ENCODE measurements at regions not wholly inside any gene's neighbourhood (a gene's known extent, or its start where the extent isn't known, plus 50 kb on each side); places are given as distances from the start of the nearest gene placed in this dataset.
A peak's percentile ranks its signal among the peaks of the same experiment; 100 is the strongest.

DNA sequence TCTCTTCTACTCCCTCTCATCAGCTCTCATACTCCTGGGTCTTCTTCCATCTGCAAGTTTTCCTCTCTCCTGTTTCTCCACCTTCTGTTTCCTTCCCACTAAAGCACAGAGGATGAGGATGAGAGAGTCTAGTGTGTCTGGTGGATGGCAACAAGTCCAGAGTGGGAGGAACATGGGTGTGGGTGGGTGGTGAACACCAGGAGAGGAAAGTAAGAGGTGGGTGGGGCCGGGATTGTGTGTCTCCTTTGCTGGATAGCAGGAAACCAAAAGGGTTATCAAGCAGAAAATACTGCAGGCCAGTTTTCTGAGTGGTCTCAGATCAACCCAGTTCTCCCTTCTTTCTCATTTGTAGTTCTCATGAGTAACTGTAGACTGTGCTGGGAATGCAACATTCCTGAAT lies 52.9 kb upstream of the EPHB1 start:
- no peak for DNase-seq
- Histone ChIP-seq H3K79me2 (ENCODE audit: low read length) (no peaks in the 10 kb centered on the region), H3K9me2 (replicated peaks; ENCODE audit: low read length) (no peaks in the 10 kb centered on the region), H3K4me1 (ENCODE audit: insufficient read depth, low read length) (no peaks in the 10 kb centered on the region), H3K9ac (ENCODE audit: low read length) (no peak overlapping the region), H3K9me3 (ENCODE audit: low read length) (no peaks in the 10 kb centered on the region), H3K36me3 (ENCODE audit: low read depth, low read length) (no peaks in the 10 kb centered on the region), H3F3A (ENCODE audit: low read length, unreplicated experiment) (no peaks in the 10 kb centered on the region), H3K4me3 (ENCODE audit: low read length) (no peak overlapping the region), H2AFZ (ENCODE audit: low read length) (no peak overlapping the region), H4K20me1 (ENCODE audit: low read length) (no peaks in the 10 kb centered on the region), H3K4me2 (ENCODE audit: low read length) (no peak overlapping the region), H3K27ac (ENCODE audit: low read length) (no peak overlapping the region), H3K27me3 (ENCODE audit: low read length) (0 out of 2 replicates have a peak, but pooled peaks cover 9% of the 10 kb centered on the region)
- BruUV-seq (replicated peaks), result no TSS peak
- POLR2A ChIA-PET (ENCODE audit: unreplicated experiment), result no interaction called here
- CTCF ChIA-PET, result no interaction called here
- intact Hi-C loops (cut with micrococcal nuclease), result no loop called here
- TF ChIP-seq EZH2phosphoT487 (IDR thresholded peaks at IDR 0.05; ENCODE audit: borderline replicate concordance, low read length) (no peak), EZH2 (IDR thresholded peaks at IDR 0.05; ENCODE audit: low read length, unreplicated experiment) (no peak)
- TF ChIP-seq, protein P1, sequence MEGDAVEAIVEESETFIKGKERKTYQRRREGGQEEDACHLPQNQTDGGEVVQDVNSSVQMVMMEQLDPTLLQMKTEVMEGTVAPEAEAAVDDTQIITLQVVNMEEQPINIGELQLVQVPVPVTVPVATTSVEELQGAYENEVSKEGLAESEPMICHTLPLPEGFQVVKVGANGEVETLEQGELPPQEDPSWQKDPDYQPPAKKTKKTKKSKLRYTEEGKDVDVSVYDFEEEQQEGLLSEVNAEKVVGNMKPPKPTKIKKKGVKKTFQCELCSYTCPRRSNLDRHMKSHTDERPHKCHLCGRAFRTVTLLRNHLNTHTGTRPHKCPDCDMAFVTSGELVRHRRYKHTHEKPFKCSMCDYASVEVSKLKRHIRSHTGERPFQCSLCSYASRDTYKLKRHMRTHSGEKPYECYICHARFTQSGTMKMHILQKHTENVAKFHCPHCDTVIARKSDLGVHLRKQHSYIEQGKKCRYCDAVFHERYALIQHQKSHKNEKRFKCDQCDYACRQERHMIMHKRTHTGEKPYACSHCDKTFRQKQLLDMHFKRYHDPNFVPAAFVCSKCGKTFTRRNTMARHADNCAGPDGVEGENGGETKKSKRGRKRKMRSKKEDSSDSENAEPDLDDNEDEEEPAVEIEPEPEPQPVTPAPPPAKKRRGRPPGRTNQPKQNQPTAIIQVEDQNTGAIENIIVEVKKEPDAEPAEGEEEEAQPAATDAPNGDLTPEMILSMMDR (conservative IDR thresholded peaks at IDR 0.05; ENCODE audit: low read depth, low read length), result no peak
- ATAC-seq, result no peak

DNA sequence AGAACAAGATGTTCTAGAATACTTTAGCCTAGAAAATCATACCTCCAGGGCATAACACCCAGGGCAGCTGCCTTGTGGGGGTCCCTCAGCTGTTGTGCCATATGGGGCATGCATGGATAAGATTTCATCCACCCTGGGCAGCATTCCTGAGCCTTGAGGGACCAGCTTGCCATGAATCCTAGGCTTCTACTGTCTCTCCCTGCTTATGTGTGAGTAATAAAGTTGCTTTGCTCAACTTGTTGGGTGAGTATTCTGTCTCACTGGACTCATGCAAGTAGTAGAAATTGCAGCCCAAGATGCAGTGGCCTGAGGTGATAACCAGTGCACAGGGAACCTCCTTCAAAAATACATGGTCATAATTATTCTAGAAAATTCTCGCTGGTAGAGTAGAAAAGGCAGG lies 52.1 kb upstream of the EPHB1 start:
- intact Hi-C loops (cut with micrococcal nuclease), result no loop called here

More for the DNA sequence above, 52.1 kb upstream of the EPHB1 start:
- Histone ChIP-seq H3K27me3 (ENCODE audit: low read length) (0 out of 2 replicates have a peak, but pooled peaks cover 9% of the 10 kb centered on the region), H2AFZ (ENCODE audit: low read length) (no peak overlapping the region), H3K4me1 (ENCODE audit: insufficient read depth, low read length) (no peaks in the 10 kb centered on the region), H4K20me1 (ENCODE audit: low read length) (no peaks in the 10 kb centered on the region), H3K4me2 (ENCODE audit: low read length) (no peak overlapping the region), H3K36me3 (ENCODE audit: low read depth, low read length) (no peaks in the 10 kb centered on the region), H3K27ac (ENCODE audit: low read length) (no peak overlapping the region), H3K79me2 (ENCODE audit: low read length) (no peaks in the 10 kb centered on the region), H3K9ac (ENCODE audit: low read length) (no peak overlapping the region), H3F3A (ENCODE audit: low read length, unreplicated experiment) (no peaks in the 10 kb centered on the region), H3K9me3 (ENCODE audit: low read length) (no peaks in the 10 kb centered on the region), H3K4me3 (ENCODE audit: low read length) (no peak overlapping the region), H3K9me2 (replicated peaks; ENCODE audit: low read length) (no peaks in the 10 kb centered on the region)
- no TSS peak for BruUV-seq (replicated peaks)
- DNase-seq, result peak; percentile 3
- ATAC-seq, result no peak
- ChIA-PET CTCF (no interaction called here), POLR2A (ENCODE audit: unreplicated experiment) (no interaction called here)
- no peak for TF ChIP-seq EZH2 (IDR thresholded peaks at IDR 0.05; ENCODE audit: low read length, unreplicated experiment)
- TF ChIP-seq, protein P1 (conservative IDR thresholded peaks at IDR 0.05; ENCODE audit: low read depth, low read length), result no peak
- no peak for TF ChIP-seq EZH2phosphoT487 (IDR thresholded peaks at IDR 0.05; ENCODE audit: borderline replicate concordance, low read length)

All from PC-3 (cell line).